Endodermal cell (in vitro differentiated cells): ENCODE measurements at regions not wholly inside any gene's neighbourhood (a gene's known extent, or its start where the extent isn't known, plus 50 kb on each side); places are given as distances from the start of the nearest gene placed in this dataset.

Experiments
- DNase-seq: peaks from one replicate; pipeline ENCODE4 v3.0.0-alpha.2; 2017
- H3K27ac ChIP-seq: 2 replicates; pipeline ENCODE4 v1.5.1; 2013; ENCODE audit warnings: mild to moderate bottlenecking, low read depth, low read length, moderate library complexity
- H3K27me3 ChIP-seq: 2 replicates; pipeline ENCODE4 v1.6.1; 2013; ENCODE audit warnings: mild to moderate bottlenecking, low read length, moderate library complexity; ENCODE audit not compliant: insufficient read depth, control insufficient read depth, poor library complexity, severe bottlenecking
- H3K36me3 ChIP-seq: 2 replicates; pipeline ENCODE4 v1.7.0; 2013; ENCODE audit warnings: mild to moderate bottlenecking, low read length, moderate library complexity; ENCODE audit not compliant: control insufficient read depth, insufficient read depth
- H3K4me1 ChIP-seq: one replicate; pipeline ENCODE4 v1.7.0; 2013; ENCODE audit warnings: low read length; ENCODE audit not compliant: control insufficient read depth, insufficient read depth
- H3K4me3 ChIP-seq: 2 replicates; pipeline ENCODE4 v1.5.1; 2013; ENCODE audit warnings: mild to moderate bottlenecking, low read length, moderate library complexity
- H3K9ac ChIP-seq: 2 replicates; pipeline ENCODE4 v1.6.1; 2013; ENCODE audit warnings: mild to moderate bottlenecking, low read length, moderate library complexity; ENCODE audit not compliant: poor library complexity, severe bottlenecking; ENCODE audit errors: extremely low read depth
- H3K9me3 ChIP-seq: 2 replicates; pipeline ENCODE4 v1.6.1; 2013; ENCODE audit warnings: mild to moderate bottlenecking, low read length, moderate library complexity; ENCODE audit not compliant: control insufficient read depth
- H3K27ac Mint-ChIP-seq: 2 replicates; pipeline ENCODE4 v1.8.0; 2020; ENCODE audit warnings: mixed read lengths
- H3K27me3 Mint-ChIP-seq: 2 replicates; pipeline ENCODE4 v1.8.0; 2021; ENCODE audit warnings: mild to moderate bottlenecking, mixed read lengths; ENCODE audit not compliant: insufficient read depth
- H3K36me3 Mint-ChIP-seq: 2 replicates; pipeline ENCODE4 v1.8.0; 2020; ENCODE audit warnings: low read depth, mixed read lengths
- H3K4me1 Mint-ChIP-seq: 2 replicates; pipeline ENCODE4 v1.8.0; 2020; ENCODE audit warnings: mixed read lengths
- H3K4me3 Mint-ChIP-seq: 2 replicates; pipeline ENCODE4 v1.8.0; 2020; ENCODE audit warnings: mild to moderate bottlenecking, moderate library complexity, mixed read lengths
- H3K9me3 Mint-ChIP-seq: 2 replicates; pipeline ENCODE4 v1.8.0; 2020; ENCODE audit warnings: mild to moderate bottlenecking, mixed read lengths
- WGBS, 2 experiments: methylation state at CpG; one replicate each; pipeline versions ENCODE4 v1.1.5 to v1.1.7; 2013; ENCODE audit warnings: missing lambda C conversion rate in 2 of 2, mixed read lengths in 1 of 2; ENCODE audit not compliant: insufficient coverage in 1 of 2, insufficient read length in 1 of 2; 5-methylcytosine and 5-hydroxymethylcytosine counted together
- TF ChIP-seq, protein P1 (sequence below): fragments of 200-600 bp; sonication (generic); conservative IDR thresholded peaks from 2 replicates; pipeline ENCODE4 v1.5.0; 2021; ENCODE audit warnings: antibody characterized with exemption, mild to moderate bottlenecking

DNA sequence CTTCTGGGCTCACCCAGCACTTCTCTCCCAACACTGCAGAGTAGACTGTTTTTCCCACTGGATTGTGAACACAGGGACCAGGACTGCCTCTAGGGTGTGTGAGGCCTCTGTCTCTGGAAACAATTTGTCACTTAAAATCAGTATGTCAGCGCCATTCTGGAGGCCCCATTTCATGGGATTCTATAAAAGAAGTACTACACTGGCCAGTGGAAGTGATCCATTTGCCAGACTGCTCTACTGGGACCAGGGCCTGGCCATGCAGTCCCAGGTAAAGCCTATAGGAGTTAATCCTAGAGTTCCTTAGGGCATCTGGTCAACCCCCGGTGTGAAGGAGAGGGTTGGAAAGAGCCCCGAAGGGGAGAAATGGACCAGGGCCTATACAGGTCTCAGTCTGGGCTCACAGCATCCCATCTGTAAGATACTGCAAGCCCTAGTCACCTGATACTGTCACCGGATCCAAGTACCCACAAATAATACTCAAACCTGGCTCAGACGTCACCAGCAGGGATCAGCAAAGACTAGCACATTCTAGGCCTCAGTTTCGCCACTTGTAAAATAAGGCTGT, 245.0 kb downstream of the FOXD2 start:
- DNase-seq: peak; percentile 49
- Histone ChIP-seq H3K4me3 (no peak overlapping the region), H3K27me3 (no peaks in the 10 kb centered on the region), H3K9ac (no peak overlapping the region), H3K9me3 (no peaks in the 10 kb centered on the region), H3K27ac (no peak overlapping the region), H3K4me1 (peaks cover 16% of the 10 kb centered on the region), H3K36me3 (no peaks in the 10 kb centered on the region)
- Mint-ChIP-seq H3K9me3 (no peaks in the 10 kb centered on the region), H3K4me1 (peaks cover 25% of the 10 kb centered on the region), H3K27ac (no peak overlapping the region), H3K27me3 (peaks cover 20% of the 10 kb centered on the region), H3K4me3 (no peak overlapping the region), H3K36me3 (no peaks in the 10 kb centered on the region)
- TF ChIP-seq, protein P1, sequence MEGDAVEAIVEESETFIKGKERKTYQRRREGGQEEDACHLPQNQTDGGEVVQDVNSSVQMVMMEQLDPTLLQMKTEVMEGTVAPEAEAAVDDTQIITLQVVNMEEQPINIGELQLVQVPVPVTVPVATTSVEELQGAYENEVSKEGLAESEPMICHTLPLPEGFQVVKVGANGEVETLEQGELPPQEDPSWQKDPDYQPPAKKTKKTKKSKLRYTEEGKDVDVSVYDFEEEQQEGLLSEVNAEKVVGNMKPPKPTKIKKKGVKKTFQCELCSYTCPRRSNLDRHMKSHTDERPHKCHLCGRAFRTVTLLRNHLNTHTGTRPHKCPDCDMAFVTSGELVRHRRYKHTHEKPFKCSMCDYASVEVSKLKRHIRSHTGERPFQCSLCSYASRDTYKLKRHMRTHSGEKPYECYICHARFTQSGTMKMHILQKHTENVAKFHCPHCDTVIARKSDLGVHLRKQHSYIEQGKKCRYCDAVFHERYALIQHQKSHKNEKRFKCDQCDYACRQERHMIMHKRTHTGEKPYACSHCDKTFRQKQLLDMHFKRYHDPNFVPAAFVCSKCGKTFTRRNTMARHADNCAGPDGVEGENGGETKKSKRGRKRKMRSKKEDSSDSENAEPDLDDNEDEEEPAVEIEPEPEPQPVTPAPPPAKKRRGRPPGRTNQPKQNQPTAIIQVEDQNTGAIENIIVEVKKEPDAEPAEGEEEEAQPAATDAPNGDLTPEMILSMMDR: peak; percentile 42
- WGBS, 2 experiments: 92 to 96% methylated on average over 4 to 6 of the region's 6 CpGs

DNA sequence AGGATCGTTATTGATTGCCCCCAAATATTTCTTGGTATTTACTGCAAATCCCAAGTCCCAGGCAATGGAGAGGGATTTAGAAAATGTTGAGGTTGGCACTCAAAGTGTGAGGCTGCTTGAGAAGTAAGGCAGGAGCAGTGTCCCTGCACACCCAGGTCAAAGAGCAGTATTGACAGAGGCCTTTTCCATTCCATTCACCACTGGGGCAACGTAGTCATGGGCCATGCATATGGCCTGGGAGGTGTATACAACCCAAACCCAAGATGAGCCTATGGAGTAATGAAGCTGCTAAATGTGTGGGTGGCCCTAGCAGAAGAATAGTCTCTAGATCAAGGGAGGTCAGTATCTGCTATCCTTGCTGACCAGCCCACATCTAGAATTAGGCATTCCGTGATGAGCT, 245.6 kb downstream of the FOXD2 start:
- H3K27me3 ChIP-seq: no peaks in the 10 kb centered on the region
- peaks cover 20% of the 10 kb centered on the region for H3K27me3 Mint-ChIP-seq
- no peaks in the 10 kb centered on the region for H3K36me3 Mint-ChIP-seq
- WGBS, 2 experiments: 87 to 100% methylated on average over 2 to 3 of the region's 3 CpGs
- TF ChIP-seq, protein P1: no peak
- no peak overlapping the region for H3K27ac ChIP-seq
- no peaks in the 10 kb centered on the region for H3K9me3 ChIP-seq
- H3K4me1 ChIP-seq: peaks cover 16% of the 10 kb centered on the region
- no peaks in the 10 kb centered on the region for H3K9me3 Mint-ChIP-seq
- no peaks in the 10 kb centered on the region for H3K36me3 ChIP-seq
- no peak for DNase-seq
- no peak overlapping the region for H3K4me3 ChIP-seq
- no peak overlapping the region for H3K27ac Mint-ChIP-seq
- H3K9ac ChIP-seq: no peak overlapping the region
- H3K4me3 Mint-ChIP-seq: no peak overlapping the region
- H3K4me1 Mint-ChIP-seq: peaks cover 28% of the 10 kb centered on the region

DNA sequence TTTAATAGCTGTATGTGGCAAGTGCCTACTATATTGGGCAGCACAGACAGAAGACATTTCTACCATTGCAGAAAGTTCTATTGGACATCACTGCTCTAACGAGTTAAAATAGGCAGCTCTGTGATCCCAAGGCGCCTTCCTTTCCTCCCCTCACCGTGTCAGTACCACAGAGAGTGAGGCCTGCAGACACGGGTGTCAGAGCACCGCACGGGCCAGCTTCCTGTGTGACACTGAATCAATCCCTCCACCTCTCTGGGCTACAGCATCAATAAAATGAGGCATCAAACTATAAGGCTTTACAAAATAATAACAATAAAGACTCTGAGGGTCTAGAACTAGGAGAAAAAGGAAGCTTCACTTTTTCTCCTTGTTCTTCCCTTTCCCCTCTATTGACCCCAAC, 246.7 kb downstream of the FOXD2 start:
- no peak overlapping the region for H3K4me3 ChIP-seq
- DNase-seq: peak; percentile 28
- no peak overlapping the region for H3K27ac ChIP-seq

More for the DNA sequence above, 246.7 kb downstream of the FOXD2 start:
- H3K9me3 ChIP-seq: no peaks in the 10 kb centered on the region
- H3K4me3 Mint-ChIP-seq: no peak overlapping the region
- H3K27me3 ChIP-seq: no peaks in the 10 kb centered on the region
- peaks cover 16% of the 10 kb centered on the region for H3K4me1 ChIP-seq
- peaks cover 30% of the 10 kb centered on the region for H3K4me1 Mint-ChIP-seq
- TF ChIP-seq, protein P1: no peak
- no peaks in the 10 kb centered on the region for H3K36me3 Mint-ChIP-seq
- H3K36me3 ChIP-seq: no peaks in the 10 kb centered on the region
- H3K9me3 Mint-ChIP-seq: no peaks in the 10 kb centered on the region
- no peak overlapping the region for H3K27ac Mint-ChIP-seq
- no peak overlapping the region for H3K9ac ChIP-seq
- 91 to 100% methylated on average over 1 to 6 of the region's 6 CpGs for WGBS, 2 experiments
- H3K27me3 Mint-ChIP-seq: peaks cover 13% of the 10 kb centered on the region
